ENCODE measurements at regions not wholly inside any gene's neighbourhood (a gene's known extent, or its start where the extent isn't known, plus 50 kb on each side); places are given as distances from the start of the nearest gene placed in this dataset.

- H3K27me3 Mint-ChIP-seq (ENCODE audit: unreplicated experiment) = no peaks in the 10 kb centered on the region
- TF ChIP-seq CTCF (IDR thresholded peaks at IDR 0.05) = no peak
- no peak overlapping the region for H3K27ac Mint-ChIP-seq (ENCODE audit: unreplicated experiment)
Observed at GRCh38 chr7:33706186-33706585, 199.2 kb upstream of the BMPER start.

GRCh38 chr7:33706771-33707200 is 198.6 kb upstream of the BMPER start:
- Mint-ChIP-seq H3K36me3 (ENCODE audit: unreplicated experiment) (no peaks in the 10 kb centered on the region), H3K9me3 (ENCODE audit: unreplicated experiment) (peaks cover 2% of the 10 kb centered on the region), H3K27me3 (ENCODE audit: unreplicated experiment) (no peaks in the 10 kb centered on the region), H3K27ac (ENCODE audit: unreplicated experiment) (no peak overlapping the region), H3K4me1 (ENCODE audit: unreplicated experiment) (peaks cover 8% of the 10 kb centered on the region), H3K4me3 (ENCODE audit: unreplicated experiment) (no peak overlapping the region)
- DNase-seq (ENCODE audit: extremely low spot score, unreplicated experiment) = no peak
- no peak for TF ChIP-seq CTCF (IDR thresholded peaks at IDR 0.05)

More at GRCh38 chr7:33706186-33706585, 199.2 kb upstream of the BMPER start:
- H3K9me3 Mint-ChIP-seq (ENCODE audit: unreplicated experiment) = peaks cover 6% of the 10 kb centered on the region
- no peak overlapping the region for H3K4me3 Mint-ChIP-seq (ENCODE audit: unreplicated experiment)
- H3K36me3 Mint-ChIP-seq (ENCODE audit: unreplicated experiment) = peaks cover 1% of the 10 kb centered on the region
- peaks cover 8% of the 10 kb centered on the region for H3K4me1 Mint-ChIP-seq (ENCODE audit: unreplicated experiment)
- no peak for DNase-seq (ENCODE audit: extremely low spot score, unreplicated experiment)

GRCh38 chr7:33707427-33707826 is 197.9 kb upstream of the BMPER start:
- Mint-ChIP-seq H3K36me3 (ENCODE audit: unreplicated experiment) (no peaks in the 10 kb centered on the region), H3K27ac (ENCODE audit: unreplicated experiment) (no peak overlapping the region), H3K27me3 (ENCODE audit: unreplicated experiment) (no peaks in the 10 kb centered on the region), H3K9me3 (ENCODE audit: unreplicated experiment) (no peaks in the 10 kb centered on the region), H3K4me1 (ENCODE audit: unreplicated experiment) (peaks cover 8% of the 10 kb centered on the region), H3K4me3 (ENCODE audit: unreplicated experiment) (no peak overlapping the region)
- no peak for DNase-seq (ENCODE audit: extremely low spot score, unreplicated experiment)
- no peak for TF ChIP-seq CTCF (IDR thresholded peaks at IDR 0.05)

GRCh38 chr7:33710608-33711007 is 194.7 kb upstream of the BMPER start:
- no peak overlapping the region for H3K4me3 Mint-ChIP-seq (ENCODE audit: unreplicated experiment)
- no peaks in the 10 kb centered on the region for H3K9me3 Mint-ChIP-seq (ENCODE audit: unreplicated experiment)
- H3K4me1 Mint-ChIP-seq (ENCODE audit: unreplicated experiment) = peaks cover 8% of the 10 kb centered on the region
- H3K27me3 Mint-ChIP-seq (ENCODE audit: unreplicated experiment) = peaks cover 12% of the 10 kb centered on the region
- DNase-seq (ENCODE audit: extremely low spot score, unreplicated experiment) = peak; percentile 8
- no peaks in the 10 kb centered on the region for H3K36me3 Mint-ChIP-seq (ENCODE audit: unreplicated experiment)
- no peak for TF ChIP-seq CTCF (IDR thresholded peaks at IDR 0.05)
- H3K27ac Mint-ChIP-seq (ENCODE audit: unreplicated experiment) = no peak overlapping the region

- Mint-ChIP-seq H3K4me1 (ENCODE audit: unreplicated experiment) (peaks cover 7% of the 10 kb centered on the region), H3K9me3 (ENCODE audit: unreplicated experiment) (no peaks in the 10 kb centered on the region), H3K36me3 (ENCODE audit: unreplicated experiment) (no peaks in the 10 kb centered on the region), H3K27me3 (ENCODE audit: unreplicated experiment) (peaks cover 12% of the 10 kb centered on the region), H3K4me3 (ENCODE audit: unreplicated experiment) (no peak overlapping the region), H3K27ac (ENCODE audit: unreplicated experiment) (no peak overlapping the region)
- TF ChIP-seq CTCF (IDR thresholded peaks at IDR 0.05) = no peak
- DNase-seq (ENCODE audit: extremely low spot score, unreplicated experiment) = peak; percentile 40
Observed at GRCh38 chr7:33711231-33712019, 193.9 kb upstream of the BMPER start.
